Stomach (tissue), 8 donors: ENCODE measurements at regions not wholly inside any gene's neighbourhood (a gene's known extent, or its start where the extent isn't known, plus 50 kb on each side); places are given as distances from the start of the nearest gene placed in this dataset.

ENCODE experiments used
- DNase-seq, 2 donors: peaks; one replicate each; pipeline versions ENCODE4 v3.0.0 to v3.0.0-alpha.2; 2013 to 2019
- H3K27ac ChIP-seq, 5 donors: fragments of 200-600 bp in 4 of 5; sonication (generic) in 4 of 5; one replicate each; pipeline ENCODE4 v1.5.1; 2013 to 2019; ENCODE audit warnings: mild to moderate bottlenecking in 1 of 5, moderate library complexity in 1 of 5
- H3K27me3 ChIP-seq, 3 donors: fragments of 200-600 bp; sonication (generic); one replicate each; pipeline ENCODE4 v1.5.1; 2017 to 2019; ENCODE audit warnings: mixed run types in 1 of 3
- H3K36me3 ChIP-seq, 4 donors: fragments of 200-600 bp; sonication (generic); 1 replicate in 3 of 4; 2 replicates in 1 of 4; pipeline ENCODE4 v1.5.1; 2016 to 2019
- H3K4me1 ChIP-seq, 4 donors: fragments of 200-600 bp; sonication (generic); one replicate each; pipeline ENCODE4 v1.5.1; 2016 to 2019
- H3K4me3 ChIP-seq, 4 donors: fragments of 200-600 bp; sonication (generic) in 3 of 4; one replicate each; pipeline ENCODE4 v1.5.1; 2016 to 2019; ENCODE audit warnings: mild to moderate bottlenecking in 1 of 4
- H3K9me3 ChIP-seq, 4 donors: fragments of 200-600 bp; sonication (generic); one replicate each; pipeline ENCODE4 v1.5.1; 2016 to 2019
- CTCF ChIP-seq, 7 experiments: fragments of 450-650 bp in 4 of 7; fragments of 200-600 bp in 3 of 7; sonication (generic) in 3 of 7; IDR thresholded peaks; one replicate each; pipeline ENCODE4 v1.5.1; 2016 to 2019; ENCODE audit warnings: antibody characterized with exemption in 7 of 7, control low read depth in 2 of 7, mild to moderate bottlenecking in 1 of 7
- EP300 ChIP-seq: sonication (generic); formaldehyde crosslinking; IDR thresholded peaks from one replicate; pipeline ENCODE4 v1.6.1; 2017; ENCODE audit warnings: antibody characterized with exemption
- POLR2A ChIP-seq, 4 donors: fragments of 450-650 bp; IDR thresholded peaks; one replicate each; pipeline ENCODE4 v1.6.1; 2016; ENCODE audit warnings: antibody characterized with exemption in 4 of 4, control low read depth in 2 of 4, mild to moderate bottlenecking in 1 of 4, moderate library complexity in 1 of 4
- POLR2AphosphoS5 ChIP-seq, 3 donors: sonication (generic); formaldehyde crosslinking; IDR thresholded peaks; one replicate each; pipeline ENCODE4 v1.6.1; 2016; ENCODE audit warnings: antibody characterized with exemption in 3 of 3
- WGBS, 5 donors: extraction: QIAGEN DNeasy Blood & Tissue Kit in 3 of 5; methylation state at CpG; one replicate each; pipeline versions ENCODE4 v1.1.5 to v1.1.7; 2013 to 2018; 5-methylcytosine and 5-hydroxymethylcytosine counted together
- intact Hi-C: fragments of 100-400 bp; cut with DNase I; formaldehyde crosslinking; loops from one replicate; pipeline ENCODE4 v1.15.1; 2023; ENCODE audit warnings: low total_unique reads
- donor health status: healthy with polysubstance abuse.
- donor health status: Bipolar disorder and iron deficiency.
- donor health status: healthy.

GRCh38 chr9:115739096-115739875 is 414.3 kb upstream of the PAPPA start:
- TF ChIP-seq POLR2A (IDR thresholded peaks at IDR 0.05), result no peak
- TF ChIP-seq POLR2AphosphoS5 (IDR thresholded peaks at IDR 0.05), result no peak
- TF ChIP-seq CTCF (IDR thresholded peaks at IDR 0.05), result no peak
- no peak for TF ChIP-seq EP300
- intact Hi-C loops, result no loop called here
- H3K27ac ChIP-seq, result no peak overlapping the region
- H3K27me3 ChIP-seq, result no peaks in the 10 kb centered on the region
- H3K36me3 ChIP-seq, result no peaks in the 10 kb centered on the region
- no peak overlapping the region for H3K4me3 ChIP-seq
- H3K9me3 ChIP-seq, result no peaks in the 10 kb centered on the region
- peak in 1 of 2 donors; percentile 12 for DNase-seq
- 79 to 88% (median 83%) methylated on average over 7 of the region's 7 CpGs for WGBS, 5 donors
- no peaks in the 10 kb centered on the region for H3K4me1 ChIP-seq

DNA sequence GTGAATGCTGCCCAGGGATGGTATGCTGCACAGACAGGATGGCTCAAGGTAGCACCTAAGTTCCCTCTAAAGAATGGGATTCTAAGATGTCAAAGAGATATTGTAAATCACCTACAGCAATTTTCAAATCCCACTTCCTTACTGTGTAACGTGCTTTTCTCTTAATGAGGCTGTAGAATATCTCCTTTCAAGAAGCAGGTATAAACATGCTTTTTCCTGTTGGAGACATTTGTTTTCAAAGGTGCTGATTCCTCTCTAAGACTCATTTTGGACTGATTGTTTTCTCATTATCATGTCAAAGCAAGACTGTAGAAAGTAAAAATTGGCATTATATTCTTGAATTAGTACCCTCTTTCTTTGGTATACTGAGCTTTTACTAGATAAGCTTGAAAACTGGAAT is 412.6 kb upstream of the PAPPA start:
- TF ChIP-seq EP300 (no peak), POLR2AphosphoS5 (IDR thresholded peaks at IDR 0.05) (no peak), CTCF (IDR thresholded peaks at IDR 0.05) (no peak), POLR2A (IDR thresholded peaks at IDR 0.05) (no peak)
- Histone ChIP-seq H3K27ac (no peak overlapping the region), H3K9me3 (no peaks in the 10 kb centered on the region), H3K36me3 (no peaks in the 10 kb centered on the region), H3K4me3 (no peak overlapping the region), H3K4me1 (no peaks in the 10 kb centered on the region), H3K27me3 (no peaks in the 10 kb centered on the region)
- intact Hi-C loops, result no loop called here
- 50 to 66% (median 55%) methylated on average over 1 of the region's 1 CpG for WGBS, 5 donors
- no peak for DNase-seq

DNA sequence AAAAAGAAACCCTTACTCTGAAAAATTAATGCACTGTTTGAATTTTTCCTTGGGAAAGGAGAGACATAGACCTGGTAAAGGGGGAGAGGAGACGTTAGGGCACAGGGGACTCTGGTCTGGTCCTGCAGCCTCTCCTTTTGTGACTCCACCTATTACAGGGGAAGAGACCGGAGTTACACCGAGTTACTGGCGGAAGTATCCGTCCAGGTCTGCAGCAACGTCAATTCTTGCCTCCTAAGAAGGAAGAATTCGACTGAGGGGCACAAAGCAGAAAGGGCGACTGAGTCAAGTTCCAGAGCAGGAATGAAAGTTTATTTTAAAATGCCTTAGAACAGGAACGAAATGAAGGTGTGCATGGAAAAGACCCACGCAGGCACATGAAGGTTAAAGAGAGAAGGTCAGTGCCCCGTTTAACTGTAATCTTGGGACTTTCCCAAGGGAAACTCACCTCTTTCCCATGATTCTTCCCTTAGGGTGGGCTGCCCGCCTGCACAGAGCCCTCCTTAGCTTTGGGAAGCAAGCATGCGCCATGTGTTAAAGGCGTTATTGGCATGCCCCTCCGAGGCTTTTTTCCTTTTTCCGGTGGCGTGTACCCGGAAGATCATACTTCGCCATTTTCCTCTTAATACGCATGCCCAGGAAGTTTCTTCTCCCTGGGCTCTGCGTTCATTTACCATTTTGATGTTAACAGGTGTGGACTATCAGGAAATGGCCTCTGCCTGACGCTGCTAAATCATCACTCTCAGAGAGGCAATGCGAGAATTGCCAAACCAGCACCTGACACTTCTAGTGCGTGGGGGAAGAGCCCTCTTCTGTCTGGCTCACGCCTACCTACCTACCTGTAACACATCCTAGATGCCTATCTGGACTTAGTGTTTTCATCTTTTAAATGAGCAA is 409.6 kb upstream of the PAPPA start:
- DNase-seq, result no peak
- Histone ChIP-seq H3K9me3 (no peaks in the 10 kb centered on the region), H3K27ac (no peak overlapping the region), H3K36me3 (no peaks in the 10 kb centered on the region), H3K4me1 (no peaks in the 10 kb centered on the region), H3K4me3 (no peak overlapping the region), H3K27me3 (no peaks in the 10 kb centered on the region)
- TF ChIP-seq CTCF (IDR thresholded peaks at IDR 0.05), result no peak
- WGBS, 5 donors, result 84 to 86% (median 85%) methylated on average over 25 of the region's 25 CpGs
- intact Hi-C loops, result no loop called here

DNA sequence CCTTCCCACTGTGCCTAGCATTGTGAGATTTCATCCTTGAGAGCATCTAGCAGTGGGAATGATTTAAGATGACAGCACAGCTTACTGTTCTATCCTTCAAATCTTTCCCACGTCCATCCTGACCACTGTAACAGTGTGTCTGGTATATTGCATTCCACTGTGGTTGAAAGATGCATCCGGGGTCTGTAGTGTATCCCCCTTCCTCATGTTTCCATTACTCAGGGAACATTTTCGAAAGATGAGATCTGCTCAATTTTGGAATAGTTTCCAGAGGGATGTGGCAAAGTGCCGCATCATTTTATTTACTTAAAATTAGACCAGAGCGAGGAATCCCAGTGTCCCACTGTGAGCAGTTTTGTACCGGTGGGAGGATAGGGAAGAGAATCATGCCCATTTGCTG is 407.1 kb upstream of the PAPPA start:
- DNase-seq, result peak in 1 of 2 donors; percentile 24
- Histone ChIP-seq H3K9me3 (no peaks in the 10 kb centered on the region), H3K27ac (no peak overlapping the region), H3K27me3 (no peaks in the 10 kb centered on the region), H3K4me1 (no peaks in the 10 kb centered on the region), H3K4me3 (no peak overlapping the region), H3K36me3 (no peaks in the 10 kb centered on the region)
- 61 to 79% (median 67%) methylated on average over 6 of the region's 6 CpGs for WGBS, 5 donors
- intact Hi-C loops, result no loop called here
- TF ChIP-seq POLR2A (IDR thresholded peaks at IDR 0.05) (no peak), EP300 (no peak), POLR2AphosphoS5 (IDR thresholded peaks at IDR 0.05) (no peak), CTCF (IDR thresholded peaks at IDR 0.05) (no peak)
